ENCODE measurements at regions not wholly inside any gene's neighbourhood (a gene's known extent, or its start where the extent isn't known, plus 50 kb on each side); places are given as distances from the start of the nearest gene placed in this dataset.
A peak's percentile ranks its signal among the peaks of the same experiment; 100 is the strongest.

DNA sequence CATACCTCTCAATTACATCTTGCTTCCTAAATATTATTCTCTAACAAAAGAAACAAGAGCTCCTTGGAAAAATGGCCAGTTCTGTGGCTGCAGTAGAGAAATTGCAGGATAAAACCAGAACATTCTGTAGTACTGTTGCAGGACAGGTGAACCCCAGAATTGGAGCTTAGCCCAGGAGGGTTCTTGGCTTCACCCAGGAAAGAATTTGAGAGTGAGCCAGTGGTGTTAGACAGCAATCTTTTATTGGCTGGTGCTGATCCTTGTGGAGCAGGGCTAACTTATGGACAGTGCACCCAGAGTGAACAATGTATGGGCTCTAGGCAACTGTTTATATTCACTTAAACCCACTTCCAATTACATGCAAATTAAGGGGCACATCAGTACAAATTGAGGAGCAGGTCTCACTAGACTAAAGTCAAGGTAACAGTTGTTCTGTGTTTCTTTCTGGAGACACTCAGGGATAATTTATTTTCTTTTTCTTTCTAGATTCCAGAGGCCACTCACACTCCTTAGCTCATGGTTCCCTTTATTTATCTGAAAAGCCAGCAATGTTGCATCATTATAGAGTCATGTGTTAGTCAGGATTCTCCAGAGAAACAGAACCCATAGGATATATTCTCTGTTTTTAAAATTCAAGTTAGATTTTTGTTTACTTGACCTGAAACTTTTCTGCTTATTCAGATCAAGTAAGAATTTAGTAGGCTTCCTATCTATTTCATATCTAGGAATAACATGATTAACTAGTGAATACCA lies 348.1 kb downstream of the CCDC85A start:
- TF ChIP-seq, protein P1, sequence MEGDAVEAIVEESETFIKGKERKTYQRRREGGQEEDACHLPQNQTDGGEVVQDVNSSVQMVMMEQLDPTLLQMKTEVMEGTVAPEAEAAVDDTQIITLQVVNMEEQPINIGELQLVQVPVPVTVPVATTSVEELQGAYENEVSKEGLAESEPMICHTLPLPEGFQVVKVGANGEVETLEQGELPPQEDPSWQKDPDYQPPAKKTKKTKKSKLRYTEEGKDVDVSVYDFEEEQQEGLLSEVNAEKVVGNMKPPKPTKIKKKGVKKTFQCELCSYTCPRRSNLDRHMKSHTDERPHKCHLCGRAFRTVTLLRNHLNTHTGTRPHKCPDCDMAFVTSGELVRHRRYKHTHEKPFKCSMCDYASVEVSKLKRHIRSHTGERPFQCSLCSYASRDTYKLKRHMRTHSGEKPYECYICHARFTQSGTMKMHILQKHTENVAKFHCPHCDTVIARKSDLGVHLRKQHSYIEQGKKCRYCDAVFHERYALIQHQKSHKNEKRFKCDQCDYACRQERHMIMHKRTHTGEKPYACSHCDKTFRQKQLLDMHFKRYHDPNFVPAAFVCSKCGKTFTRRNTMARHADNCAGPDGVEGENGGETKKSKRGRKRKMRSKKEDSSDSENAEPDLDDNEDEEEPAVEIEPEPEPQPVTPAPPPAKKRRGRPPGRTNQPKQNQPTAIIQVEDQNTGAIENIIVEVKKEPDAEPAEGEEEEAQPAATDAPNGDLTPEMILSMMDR (IDR thresholded peaks at IDR 0.05; ENCODE audit: low read length, missing control alignments), result no peak
- peak; percentile 21 for DNase-seq (ENCODE audit: low read depth)
- H3K4me3 ChIP-seq (replicated peaks; ENCODE audit: low read depth, low read length), result no peak overlapping the region

DNA sequence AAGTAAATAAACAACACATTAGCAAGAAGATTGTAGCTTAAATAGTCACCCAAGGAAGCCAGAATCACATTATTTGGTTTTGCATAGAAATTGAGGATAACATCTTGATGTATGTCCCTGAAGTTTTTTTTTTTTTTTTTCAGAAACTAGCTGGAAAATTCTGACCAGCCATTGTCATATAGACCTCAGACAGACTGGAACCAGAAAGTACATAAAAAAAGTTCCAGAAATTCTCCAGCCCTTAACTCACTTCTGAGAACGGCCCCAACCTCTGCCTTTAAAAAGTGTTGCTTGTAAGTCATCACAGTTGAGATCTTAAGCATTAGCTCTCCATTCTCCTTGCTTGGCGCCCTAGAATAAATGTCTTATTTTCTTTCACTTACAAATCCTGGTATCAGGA lies 350.5 kb downstream of the CCDC85A start:
- TF ChIP-seq, protein P1 (IDR thresholded peaks at IDR 0.05; ENCODE audit: low read length, missing control alignments), result no peak
- peak; percentile 30 for DNase-seq (ENCODE audit: low read depth)
- no peak overlapping the region for H3K4me3 ChIP-seq (replicated peaks; ENCODE audit: low read depth, low read length)

DNA sequence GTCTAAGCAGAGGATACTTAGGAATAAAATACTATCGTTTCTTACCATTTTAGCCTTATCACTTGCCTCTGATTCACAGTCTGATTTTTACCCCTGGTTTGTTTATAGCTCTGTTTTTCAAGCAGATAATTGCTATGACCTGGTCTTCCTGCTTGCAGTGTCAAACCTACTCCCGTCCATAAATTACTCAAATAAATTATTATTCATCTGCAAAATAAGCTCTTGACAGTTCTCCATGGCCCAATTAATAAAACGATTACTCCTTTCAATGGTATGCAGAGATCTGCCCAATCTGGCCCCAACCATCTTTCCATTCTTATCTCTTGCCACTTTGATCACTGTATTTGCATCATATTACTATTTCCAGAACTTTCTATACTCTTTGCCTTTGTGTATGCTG lies 354.0 kb downstream of the CCDC85A start:
- no peak for DNase-seq (ENCODE audit: low read depth)
- H3K4me3 ChIP-seq (replicated peaks; ENCODE audit: low read depth, low read length), result no peak overlapping the region
- TF ChIP-seq, protein P1 (IDR thresholded peaks at IDR 0.05; ENCODE audit: low read length, missing control alignments), result no peak

DNA sequence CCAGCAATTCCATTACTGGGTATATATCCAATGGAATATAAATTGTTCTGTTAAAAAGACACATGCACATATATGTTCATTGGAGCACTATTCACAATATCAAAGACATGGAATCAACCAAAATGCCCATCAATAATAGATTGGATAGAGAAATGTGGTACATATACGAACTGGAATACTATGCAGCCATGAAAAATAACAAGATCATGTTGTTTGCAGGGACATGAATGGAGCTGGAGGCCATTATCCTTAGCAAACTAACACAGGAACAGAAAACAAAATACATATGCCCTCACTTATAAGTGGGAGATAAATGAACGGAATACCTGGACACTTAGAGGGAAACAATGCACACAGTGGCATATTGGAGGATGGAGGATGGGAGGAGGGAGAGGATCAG lies 355.8 kb downstream of the CCDC85A start:
- DNase-seq (ENCODE audit: low read depth), result no peak
- TF ChIP-seq, protein P1 (IDR thresholded peaks at IDR 0.05; ENCODE audit: low read length, missing control alignments), result no peak
- no peak overlapping the region for H3K4me3 ChIP-seq (replicated peaks; ENCODE audit: low read depth, low read length)

DNA sequence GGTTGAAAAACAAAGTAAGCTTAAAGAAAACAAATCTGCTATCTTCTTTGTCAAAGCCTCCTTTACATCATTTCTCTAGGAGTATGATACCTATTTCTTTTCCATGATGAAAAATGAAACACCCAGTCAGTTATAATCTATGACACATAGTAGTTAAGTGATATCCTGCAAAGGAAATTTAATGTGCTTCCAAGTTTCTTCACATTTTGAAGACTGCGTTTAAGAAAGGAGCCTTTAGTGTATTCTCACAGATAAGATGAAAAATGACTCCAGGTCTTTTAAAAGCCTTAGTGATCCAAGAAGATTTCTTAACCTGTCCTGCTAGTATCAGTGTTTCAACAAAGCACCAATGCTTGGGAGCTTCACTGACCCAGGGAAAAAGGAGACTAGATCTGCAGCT lies 356.7 kb downstream of the CCDC85A start:
- no peak for DNase-seq (ENCODE audit: low read depth)
- TF ChIP-seq, protein P1 (IDR thresholded peaks at IDR 0.05; ENCODE audit: low read length, missing control alignments), result no peak
- H3K4me3 ChIP-seq (replicated peaks; ENCODE audit: low read depth, low read length), result no peak overlapping the region

DNA sequence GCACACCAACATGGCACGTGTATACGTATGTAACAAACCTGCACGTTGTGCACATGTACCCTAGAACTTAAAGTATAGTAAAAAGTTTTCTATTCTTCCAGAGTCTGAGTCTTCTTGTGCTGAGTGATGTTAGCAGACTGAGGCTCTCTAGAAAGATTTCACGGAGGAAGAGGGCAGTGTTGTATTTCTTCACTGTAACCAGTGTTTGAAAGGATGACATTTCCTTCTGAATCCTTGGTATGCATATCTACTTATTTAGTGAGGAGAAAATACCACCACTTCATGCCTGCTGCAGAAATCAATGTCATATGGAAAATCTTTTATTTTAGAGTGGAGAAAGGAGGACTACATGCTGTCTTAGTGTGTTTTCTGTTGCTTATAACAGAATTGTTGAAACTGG lies 357.1 kb downstream of the CCDC85A start:
- H3K4me3 ChIP-seq (replicated peaks; ENCODE audit: low read depth, low read length), result no peak overlapping the region
- TF ChIP-seq, protein P1 (IDR thresholded peaks at IDR 0.05; ENCODE audit: low read length, missing control alignments), result no peak
- DNase-seq (ENCODE audit: low read depth), result peak; percentile 17

DNA sequence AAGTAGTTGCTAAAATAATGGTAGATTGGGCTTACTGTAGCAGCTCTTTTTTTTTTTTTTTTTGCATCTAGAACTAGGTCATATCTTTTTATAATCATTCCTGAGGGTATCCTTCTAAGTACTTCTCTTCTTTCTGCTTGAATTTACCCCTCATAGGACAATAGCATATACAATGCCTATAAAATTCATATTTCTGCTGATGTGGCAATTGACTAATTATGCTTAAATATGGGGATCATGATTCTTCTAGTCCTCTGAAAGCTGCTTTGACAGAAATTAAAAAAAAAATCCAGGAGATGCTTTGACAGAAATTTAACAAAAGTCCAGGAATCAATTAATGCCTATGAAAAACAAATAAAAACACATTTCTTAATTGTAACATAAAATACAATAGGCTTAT lies 358.4 kb downstream of the CCDC85A start:
- no peak for DNase-seq (ENCODE audit: low read depth)
- TF ChIP-seq, protein P1 (IDR thresholded peaks at IDR 0.05; ENCODE audit: low read length, missing control alignments), result no peak
- no peak overlapping the region for H3K4me3 ChIP-seq (replicated peaks; ENCODE audit: low read depth, low read length)

All from fibroblast of pulmonary artery (primary cell).